H1 (cell line): ENCODE measurements at regions not wholly inside any gene's neighbourhood (a gene's known extent, or its start where the extent isn't known, plus 50 kb on each side); places are given as distances from the start of the nearest gene placed in this dataset.

Source experiments
- CTCF ChIA-PET: fragments of 300-600 bp; sonication (Branson Sonifier 250); formaldehyde crosslinking; loops from one replicate; lab custom pipeline; 2021; ENCODE audit not compliant: partially characterized antibody; lab: Charles Lee
- POLR2A ChIA-PET: fragments of 300-600 bp; sonication (Branson Sonifier 250); formaldehyde crosslinking; loops from one replicate; lab custom pipeline; 2021; ENCODE audit warnings: inconsistent platforms; ENCODE audit not compliant: partially characterized antibody; lab: Charles Lee
- DNase-seq, 2 experiments: peaks; one replicate each; pipeline versions ENCODE4 v3.0.0 to v3.0.0-alpha.2; 2010 to 2022; ENCODE audit warnings: low spot score in 2 of 2, low read depth in 1 of 2, mixed read lengths in 1 of 2
- FAIRE-seq: peaks from 2 replicates; lab custom pipeline; 2011; peaks lifted over from hg19 to GRCh38; lab: Jason Lieb, UNC
- H2AFZ ChIP-seq: 2 replicates; pipeline ENCODE4 v1.8.1; 2012; ENCODE audit warnings: low read length, inconsistent platforms
- H2AK5ac ChIP-seq: 2 replicates; pipeline ENCODE4 v1.6.1; 2013; ENCODE audit warnings: low read depth, low read length
- H2BK120ac ChIP-seq: replicated peaks from 2 replicates; pipeline ENCODE3; 2013; ENCODE audit warnings: low read depth, low read length, inconsistent platforms
- H2BK12ac ChIP-seq: 2 replicates; pipeline ENCODE4 v1.6.1; 2013; ENCODE audit warnings: low read depth, low read length
- H2BK15ac ChIP-seq: 2 replicates; pipeline ENCODE4 v1.6.1; 2013; ENCODE audit warnings: low read length
- H2BK20ac ChIP-seq: 2 replicates; pipeline ENCODE4 v1.6.1; 2013; ENCODE audit warnings: low read length
- H2BK5ac ChIP-seq: 2 replicates; pipeline ENCODE4 v1.6.1; 2013; ENCODE audit warnings: low read depth, low read length
- H3K14ac ChIP-seq: 2 replicates; pipeline ENCODE4 v1.6.1; 2013; ENCODE audit warnings: inconsistent platforms; ENCODE audit not compliant: insufficient read length
- H3K18ac ChIP-seq: 2 replicates; pipeline ENCODE4 v1.6.1; 2013; ENCODE audit warnings: low read length; ENCODE audit errors: extremely low read depth
- H3K23ac ChIP-seq: 2 replicates; pipeline ENCODE4 v1.6.1; 2013; ENCODE audit warnings: inconsistent platforms; ENCODE audit not compliant: insufficient read length
- H3K23me2 ChIP-seq: 2 replicates; pipeline ENCODE4 v1.6.1; 2013; ENCODE audit warnings: low read depth, low read length
- H3K27ac ChIP-seq: 2 replicates; pipeline ENCODE4 v1.6.1; 2011; ENCODE audit warnings: low read depth, low read length, inconsistent platforms
- H3K27me3 ChIP-seq, 4 experiments: replicated peaks in 1 of 4; 1 replicate in 1 of 4; 2 replicates in 3 of 4; pipeline versions ENCODE4 v1.6.1 to v1.8.1; 2011 to 2013; ENCODE audit warnings: low read length in 3 of 4, mild to moderate bottlenecking in 3 of 4, inconsistent platforms in 2 of 4, mixed read lengths in 2 of 4, moderate library complexity in 1 of 4; ENCODE audit not compliant: control insufficient read depth in 3 of 4, insufficient read depth in 3 of 4; ENCODE audit errors: extremely low read depth in 1 of 4
- H3K36me3 ChIP-seq, 4 experiments: 2 replicates each; pipeline versions ENCODE4 v1.6.1 to v1.8.1; 2011 to 2013; ENCODE audit warnings: mild to moderate bottlenecking in 4 of 4, low read length in 3 of 4, moderate library complexity in 2 of 4, control low read depth in 1 of 4, inconsistent platforms in 1 of 4; ENCODE audit not compliant: insufficient read depth in 4 of 4, control insufficient read depth in 2 of 4
- H3K4ac ChIP-seq: replicated peaks from 2 replicates; pipeline ENCODE3; 2013; ENCODE audit warnings: low read length, low read depth, mixed read lengths, inconsistent platforms; ENCODE audit not compliant: insufficient read length
- H3K4me1 ChIP-seq, 4 experiments: replicated peaks in 1 of 4; 1 replicate in 1 of 4; 2 replicates in 3 of 4; pipeline versions ENCODE4 v1.6.1 to v1.8.1; 2011 to 2013; ENCODE audit warnings: low read length in 3 of 4, inconsistent platforms in 2 of 4, mixed read lengths in 1 of 4; ENCODE audit not compliant: insufficient read depth in 4 of 4, control insufficient read depth in 3 of 4
- H3K4me2 ChIP-seq, 2 experiments: 2 replicates each; pipeline versions ENCODE4 v1.6.1 to v1.8.1; 2011 to 2013; ENCODE audit warnings: low read depth in 2 of 2, low read length in 2 of 2, control low read depth in 1 of 2, inconsistent platforms in 1 of 2, mild to moderate bottlenecking in 1 of 2; ENCODE audit not compliant: insufficient read depth in 1 of 2
- H3K4me3 ChIP-seq, 4 experiments: fragments of 200-600, 300-600 bp in 1 of 4; sonication (generic), shearing (Covaris generic), sonication (Bioruptor Twin) in 1 of 4; 2 replicates each; pipeline versions ENCODE4 v1.5.1 to v1.8.1; 2011 to 2016; ENCODE audit warnings: low read length in 4 of 4, low read depth in 3 of 4, control low read depth in 2 of 4, inconsistent platforms in 2 of 4, mild to moderate bottlenecking in 2 of 4, mixed read lengths in 1 of 4, moderate library complexity in 1 of 4; ENCODE audit not compliant: insufficient read depth in 2 of 4; ENCODE audit errors: extremely low read depth in 1 of 4
- H3K56ac ChIP-seq: replicated peaks from 2 replicates; pipeline ENCODE3; 2013; ENCODE audit warnings: low read depth, mild to moderate bottlenecking, mixed read lengths, low read length, inconsistent platforms; ENCODE audit not compliant: insufficient read length
- H3K79me1 ChIP-seq: 2 replicates; pipeline ENCODE4 v1.6.1; 2013; ENCODE audit warnings: low read depth, low read length, control low read depth
- H3K79me2 ChIP-seq, 2 experiments: 2 replicates each; pipeline versions ENCODE4 v1.6.1 to v1.8.1; 2012 to 2013; ENCODE audit warnings: low read length in 2 of 2, mild to moderate bottlenecking in 2 of 2, inconsistent platforms in 1 of 2; ENCODE audit not compliant: insufficient read depth in 2 of 2, control insufficient read depth in 1 of 2
- H3K9ac ChIP-seq, 4 experiments: replicated peaks in 1 of 4; 1 replicate in 1 of 4; 2 replicates in 3 of 4; pipeline versions ENCODE4 v1.6.1 to v1.8.1; 2011 to 2013; ENCODE audit warnings: low read depth in 3 of 4, low read length in 3 of 4, control low read depth in 2 of 4, mild to moderate bottlenecking in 2 of 4, moderate library complexity in 2 of 4, inconsistent platforms in 1 of 4; ENCODE audit errors: extremely low read depth in 1 of 4
- H3K9me3 ChIP-seq, 2 experiments: 2 replicates each; pipeline versions ENCODE4 v1.6.1 to v1.8.1; 2012 to 2013; ENCODE audit warnings: mild to moderate bottlenecking in 2 of 2, moderate library complexity in 2 of 2, control low read depth in 1 of 2, inconsistent platforms in 1 of 2, low read depth in 1 of 2, low read length in 1 of 2, mixed read lengths in 1 of 2; ENCODE audit not compliant: insufficient read depth in 2 of 2
- H4K20me1 ChIP-seq, 2 experiments: replicated peaks in 1 of 2; 2 replicates each; pipeline versions ENCODE3 to v1.8.1; 2011 to 2013; ENCODE audit warnings: inconsistent platforms in 2 of 2, low read length in 2 of 2, mild to moderate bottlenecking in 1 of 2; ENCODE audit not compliant: insufficient read depth in 2 of 2, control insufficient read depth in 1 of 2
- H4K5ac ChIP-seq: 2 replicates; pipeline ENCODE4 v1.6.1; 2013; ENCODE audit warnings: low read length, low read depth, mixed read lengths, inconsistent platforms; ENCODE audit not compliant: insufficient read length
- H4K8ac ChIP-seq: 2 replicates; pipeline ENCODE4 v1.8.0; 2013; ENCODE audit warnings: mild to moderate bottlenecking, moderate library complexity, low read length, inconsistent platforms; ENCODE audit not compliant: insufficient read depth; ENCODE audit errors: extremely low read depth
- H4K91ac ChIP-seq: replicated peaks from 2 replicates; pipeline ENCODE3; 2013; ENCODE audit warnings: low read length, mixed read lengths, inconsistent platforms; ENCODE audit not compliant: insufficient read length
- BRCA1 ChIP-seq: IDR thresholded peaks from 2 replicates; pipeline ENCODE4 v1.6.1; 2012; ENCODE audit warnings: low read depth, low read length, improper control_type of control experiment
- CBX8 ChIP-seq: fragments of 300-800, 300-1000 bp; sonication (generic); IDR thresholded peaks from 2 replicates; pipeline ENCODE4 v1.7.1; 2016; ENCODE audit warnings: low read depth, low read length, borderline replicate concordance
- CHD2 ChIP-seq: IDR thresholded peaks from 2 replicates; pipeline ENCODE4 v1.6.1; 2012; ENCODE audit warnings: low read length, improper control_type of control experiment
- GABPA ChIP-seq: IDR thresholded peaks from 2 replicates; pipeline ENCODE4 v1.6.1; 2011; ENCODE audit warnings: mild to moderate bottlenecking, low read length, moderate library complexity, borderline replicate concordance; ENCODE audit not compliant: insufficient read depth
- HDAC2 ChIP-seq, 2 experiments: fragments of 300-600 bp in 1 of 2; sonication (generic) in 1 of 2; IDR thresholded peaks; 2 replicates each; pipeline ENCODE4 v1.6.1; 2011 to 2012; ENCODE audit warnings: low read depth in 2 of 2, low read length in 2 of 2, mild to moderate bottlenecking in 2 of 2, moderate library complexity in 2 of 2, borderline replicate concordance in 1 of 2, inconsistent platforms in 1 of 2
- POLR2AphosphoS5 ChIP-seq: IDR thresholded peaks from 2 replicates; pipeline ENCODE4 v1.6.1; 2011; ENCODE audit warnings: low read depth, low read length
- SIX5 ChIP-seq: IDR thresholded peaks from 2 replicates; pipeline ENCODE4 v1.6.1; 2011; ENCODE audit warnings: mild to moderate bottlenecking, low read depth, low read length
- SP1 ChIP-seq: IDR thresholded peaks from 2 replicates; pipeline ENCODE4 v1.6.1; 2011; ENCODE audit warnings: low read depth, low read length
- SP2 ChIP-seq: IDR thresholded peaks from 2 replicates; pipeline ENCODE4 v1.6.1; 2012; ENCODE audit warnings: mild to moderate bottlenecking, low read length, inconsistent platforms
- YY1 ChIP-seq: IDR thresholded peaks from 2 replicates; pipeline ENCODE4 v1.6.1; 2011; ENCODE audit warnings: low read depth, mild to moderate bottlenecking, low read length
- WGBS, 2 experiments: shearing (Covaris generic) in 1 of 2; methylation state at CpG; one replicate each; pipeline versions ENCODE4 v1.1.6 to v1.1.7; 2013 to 2015; ENCODE audit warnings: low lambda C conversion rate in 2 of 2, mixed read lengths in 2 of 2, inconsistent platforms in 1 of 2, low coverage in 1 of 2, missing lambda C conversion rate in 1 of 2; ENCODE audit not compliant: insufficient replicate concordance in 2 of 2, insufficient coverage in 1 of 2, insufficient read length in 1 of 2; ENCODE audit errors: extremely low coverage in 1 of 2, missing lambda C conversion rate in 1 of 2; 5-methylcytosine and 5-hydroxymethylcytosine counted together

DNA sequence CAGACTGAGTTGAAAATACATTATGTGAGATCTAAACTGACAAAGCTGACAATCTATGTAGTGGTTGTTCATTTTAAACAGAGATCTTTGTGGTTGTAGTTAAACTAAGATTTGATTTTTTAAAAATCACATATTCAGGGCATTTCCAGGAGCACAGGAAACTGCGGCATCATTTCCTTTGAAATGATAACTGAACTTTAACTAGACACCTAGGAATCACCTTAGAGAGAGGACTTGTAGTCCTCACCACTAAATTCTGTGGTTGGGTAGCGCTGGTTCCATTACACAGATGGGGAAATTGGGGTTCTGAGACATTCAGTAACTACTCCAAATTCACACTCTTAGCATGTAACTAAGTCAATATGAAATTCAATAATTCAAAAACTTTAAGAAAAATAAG, 96.0 kb upstream of the TRIB2 start:
- H4K20me1 ChIP-seq = no peaks in the 10 kb centered on the region
- no peak overlapping the region for H3K18ac ChIP-seq
- H2BK20ac ChIP-seq = no peak overlapping the region
- H3K79me2 ChIP-seq = no peaks in the 10 kb centered on the region
- H4K91ac ChIP-seq = no peak overlapping the region
- TF ChIP-seq SP1 (no peak), HDAC2 (IDR thresholded peaks at IDR 0.05; ENCODE audit: borderline replicate concordance in 1 of 2, low read depth in 2 of 2, low read length in 2 of 2) (no peak), BRCA1 (no peak), CHD2 (no peak), SP2 (no peak), POLR2AphosphoS5 (no peak), CBX8 (no peak), YY1 (no peak), GABPA (no peak), SIX5 (no peak)
- FAIRE-seq = no peak
- H2BK12ac ChIP-seq = no peak overlapping the region
- no peak overlapping the region for H3K4ac ChIP-seq
- no peaks in the 10 kb centered on the region for H3K9me3 ChIP-seq
- no peak overlapping the region for H3K27ac ChIP-seq
- no peak overlapping the region for H2BK15ac ChIP-seq
- no peaks in the 10 kb centered on the region for H3K23me2 ChIP-seq
- H3K36me3 ChIP-seq = no peaks in the 10 kb centered on the region
- H2AFZ ChIP-seq = no peak overlapping the region
- H3K9ac ChIP-seq = no peak overlapping the region
- CTCF ChIA-PET = interaction anchor here (0.5 to 1.5 kb wide), 4 partner anchors 27 to 387 kb away, joined by 3 to 5 read pairs (median 3); no protein-coding TSS in a partner anchor
- H3K4me2 ChIP-seq = no peak overlapping the region
- H3K23ac ChIP-seq = no peak overlapping the region
- no peak overlapping the region for H2BK120ac ChIP-seq
- POLR2A ChIA-PET = no interaction called here
- H3K14ac ChIP-seq = no peak overlapping the region
- no peaks in the 10 kb centered on the region for H3K79me1 ChIP-seq
- H3K4me3 ChIP-seq = no peak overlapping the region
- H3K4me1 ChIP-seq = peaks cover 1 to 8% (median 4%) of the 10 kb centered on the region in 4 experiments; a peak in 6 of 7 replicates
- 90% methylated on average over 2 of the region's 2 CpGs; no CpG with 5 or more reads in 1 of the 2 experiments for WGBS, 2 experiments
- no peak for DNase-seq
- H2BK5ac ChIP-seq = no peak overlapping the region
- H3K56ac ChIP-seq = no peak overlapping the region
- no peak overlapping the region for H4K5ac ChIP-seq
- H2AK5ac ChIP-seq = no peak overlapping the region
- no peaks in the 10 kb centered on the region for H3K27me3 ChIP-seq
- H4K8ac ChIP-seq = no peak overlapping the region
